Glutamatergic neuron (in vitro differentiated cells): ENCODE measurements at regions not wholly inside any gene's neighbourhood (a gene's known extent, or its start where the extent isn't known, plus 50 kb on each side); places are given as distances from the start of the nearest gene placed in this dataset.

Source experiments
- DNase-seq: peaks from one replicate; pipeline ENCODE4 v3.0.0; 2022
- H3K27ac Mint-ChIP-seq: one replicate; pipeline ENCODE4 v1.8.0; 2020; ENCODE audit warnings: mild to moderate bottlenecking, mixed read lengths, inconsistent platforms; ENCODE audit not compliant: unreplicated experiment
- H3K27me3 Mint-ChIP-seq: one replicate; pipeline ENCODE4 v1.8.0; 2020; ENCODE audit warnings: mild to moderate bottlenecking, moderate library complexity, mixed read lengths, inconsistent platforms; ENCODE audit not compliant: unreplicated experiment
- H3K36me3 Mint-ChIP-seq: one replicate; pipeline ENCODE4 v1.8.0; 2020; ENCODE audit warnings: mild to moderate bottlenecking, mixed read lengths, inconsistent platforms; ENCODE audit not compliant: unreplicated experiment
- H3K4me1 Mint-ChIP-seq: one replicate; pipeline ENCODE4 v1.8.0; 2020; ENCODE audit warnings: mild to moderate bottlenecking, low read depth, mixed read lengths, inconsistent platforms; ENCODE audit not compliant: unreplicated experiment
- H3K4me3 Mint-ChIP-seq: one replicate; pipeline ENCODE4 v1.8.0; 2020; ENCODE audit warnings: mild to moderate bottlenecking, mixed read lengths, inconsistent platforms; ENCODE audit not compliant: unreplicated experiment
- H3K9me3 Mint-ChIP-seq: one replicate; pipeline ENCODE4 v1.8.0; 2020; ENCODE audit warnings: mild to moderate bottlenecking, moderate library complexity, mixed read lengths, inconsistent platforms; ENCODE audit not compliant: unreplicated experiment
- CTCF ChIP-seq: fragments of 200-600 bp; sonication (generic); IDR thresholded peaks from one replicate; pipeline ENCODE4 v1.5.0; 2021; ENCODE audit not compliant: partially characterized antibody, unreplicated experiment

GRCh38 chr1:82874041-82874440 lies 1073.3 kb downstream of the ADGRL2 start:
- H3K4me3 Mint-ChIP-seq, result no peak overlapping the region
- no peak for TF ChIP-seq CTCF
- no peaks in the 10 kb centered on the region for H3K4me1 Mint-ChIP-seq
- DNase-seq, result no peak
- no peaks in the 10 kb centered on the region for H3K9me3 Mint-ChIP-seq
- H3K36me3 Mint-ChIP-seq, result no peaks in the 10 kb centered on the region
- no peaks in the 10 kb centered on the region for H3K27me3 Mint-ChIP-seq
- no peak overlapping the region for H3K27ac Mint-ChIP-seq

GRCh38 chr1:82870332-82870731 lies 1069.6 kb downstream of the ADGRL2 start:
- no peak overlapping the region for H3K4me3 Mint-ChIP-seq
- no peak for DNase-seq
- no peaks in the 10 kb centered on the region for H3K36me3 Mint-ChIP-seq
- H3K9me3 Mint-ChIP-seq, result peaks cover 2% of the 10 kb centered on the region
- no peak overlapping the region for H3K27ac Mint-ChIP-seq
- TF ChIP-seq CTCF, result no peak
- H3K27me3 Mint-ChIP-seq, result no peaks in the 10 kb centered on the region
- H3K4me1 Mint-ChIP-seq, result no peaks in the 10 kb centered on the region

- Mint-ChIP-seq H3K27ac (no peak overlapping the region), H3K4me3 (no peak overlapping the region), H3K9me3 (peaks cover 2% of the 10 kb centered on the region), H3K27me3 (no peaks in the 10 kb centered on the region), H3K36me3 (no peaks in the 10 kb centered on the region), H3K4me1 (peaks cover 5% of the 10 kb centered on the region)
- no peak for DNase-seq
- no peak for TF ChIP-seq CTCF
Observed at GRCh38 chr1:82867781-82868180, 1067.0 kb downstream of the ADGRL2 start.

GRCh38 chr1:82861749-82862148 lies 1061.0 kb downstream of the ADGRL2 start:
- TF ChIP-seq CTCF, result no peak
- DNase-seq, result no peak
- H3K4me1 Mint-ChIP-seq, result peaks cover 5% of the 10 kb centered on the region

GRCh38 chr1:82858031-82858430 lies 1057.3 kb downstream of the ADGRL2 start:
- Mint-ChIP-seq H3K4me3 (no peak overlapping the region), H3K4me1 (no peaks in the 10 kb centered on the region), H3K36me3 (no peaks in the 10 kb centered on the region), H3K27ac (no peak overlapping the region), H3K27me3 (no peaks in the 10 kb centered on the region), H3K9me3 (no peaks in the 10 kb centered on the region)
- TF ChIP-seq CTCF, result no peak
- DNase-seq, result no peak

More at GRCh38 chr1:82861749-82862148, 1061.0 kb downstream of the ADGRL2 start:
- Mint-ChIP-seq H3K27ac (no peak overlapping the region), H3K4me3 (no peak overlapping the region), H3K27me3 (no peaks in the 10 kb centered on the region), H3K9me3 (no peaks in the 10 kb centered on the region), H3K36me3 (no peaks in the 10 kb centered on the region)
